Body of pancreas (tissue), 4 donors: ENCODE measurements at regions not wholly inside any gene's neighbourhood (a gene's known extent, or its start where the extent isn't known, plus 50 kb on each side); places are given as distances from the start of the nearest gene placed in this dataset.

Experiments
- POLR2A ChIP-seq, 3 donors: fragments of 450-650 bp; IDR thresholded peaks; one replicate each; pipeline ENCODE4 v1.6.1; 2016; ENCODE audit warnings: antibody characterized with exemption in 3 of 3, mild to moderate bottlenecking in 2 of 3
- TF ChIP-seq, protein P1 (sequence below), 7 experiments: fragments of 450-650 bp in 4 of 7; fragments of 200-600 bp in 3 of 7; sonication (generic) in 3 of 7; IDR thresholded peaks; one replicate each; pipeline ENCODE4 v1.5.1; 2016 to 2019; ENCODE audit warnings: antibody characterized with exemption in 7 of 7

DNA sequence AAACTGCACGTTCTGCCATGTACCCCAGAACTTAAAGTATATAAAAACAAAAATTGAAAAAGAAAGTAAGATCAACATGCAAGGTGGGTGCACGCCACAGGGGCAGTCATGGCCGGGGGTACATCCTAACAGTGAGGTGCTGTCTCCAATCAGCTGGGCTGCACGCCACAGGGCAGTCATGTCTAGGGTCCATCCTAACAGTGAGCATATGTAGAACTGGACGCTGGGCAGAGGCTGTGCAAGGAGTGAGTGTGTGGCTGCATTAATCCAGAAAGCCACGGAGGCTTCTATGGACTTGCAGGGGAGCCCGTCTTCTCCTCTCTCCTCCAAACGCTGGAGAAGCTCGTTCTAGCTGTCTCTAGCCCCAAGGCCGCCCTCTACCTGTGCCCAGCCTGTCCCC lies 1105.0 kb downstream of the BRD1 start:
- TF ChIP-seq, protein P1, sequence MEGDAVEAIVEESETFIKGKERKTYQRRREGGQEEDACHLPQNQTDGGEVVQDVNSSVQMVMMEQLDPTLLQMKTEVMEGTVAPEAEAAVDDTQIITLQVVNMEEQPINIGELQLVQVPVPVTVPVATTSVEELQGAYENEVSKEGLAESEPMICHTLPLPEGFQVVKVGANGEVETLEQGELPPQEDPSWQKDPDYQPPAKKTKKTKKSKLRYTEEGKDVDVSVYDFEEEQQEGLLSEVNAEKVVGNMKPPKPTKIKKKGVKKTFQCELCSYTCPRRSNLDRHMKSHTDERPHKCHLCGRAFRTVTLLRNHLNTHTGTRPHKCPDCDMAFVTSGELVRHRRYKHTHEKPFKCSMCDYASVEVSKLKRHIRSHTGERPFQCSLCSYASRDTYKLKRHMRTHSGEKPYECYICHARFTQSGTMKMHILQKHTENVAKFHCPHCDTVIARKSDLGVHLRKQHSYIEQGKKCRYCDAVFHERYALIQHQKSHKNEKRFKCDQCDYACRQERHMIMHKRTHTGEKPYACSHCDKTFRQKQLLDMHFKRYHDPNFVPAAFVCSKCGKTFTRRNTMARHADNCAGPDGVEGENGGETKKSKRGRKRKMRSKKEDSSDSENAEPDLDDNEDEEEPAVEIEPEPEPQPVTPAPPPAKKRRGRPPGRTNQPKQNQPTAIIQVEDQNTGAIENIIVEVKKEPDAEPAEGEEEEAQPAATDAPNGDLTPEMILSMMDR (IDR thresholded peaks at IDR 0.05): no peak
- no peak for TF ChIP-seq POLR2A (IDR thresholded peaks at IDR 0.05)
